ENCODE measurements at regions not wholly inside any gene's neighbourhood (a gene's known extent, or its start where the extent isn't known, plus 50 kb on each side); places are given as distances from the start of the nearest gene placed in this dataset.

DNA sequence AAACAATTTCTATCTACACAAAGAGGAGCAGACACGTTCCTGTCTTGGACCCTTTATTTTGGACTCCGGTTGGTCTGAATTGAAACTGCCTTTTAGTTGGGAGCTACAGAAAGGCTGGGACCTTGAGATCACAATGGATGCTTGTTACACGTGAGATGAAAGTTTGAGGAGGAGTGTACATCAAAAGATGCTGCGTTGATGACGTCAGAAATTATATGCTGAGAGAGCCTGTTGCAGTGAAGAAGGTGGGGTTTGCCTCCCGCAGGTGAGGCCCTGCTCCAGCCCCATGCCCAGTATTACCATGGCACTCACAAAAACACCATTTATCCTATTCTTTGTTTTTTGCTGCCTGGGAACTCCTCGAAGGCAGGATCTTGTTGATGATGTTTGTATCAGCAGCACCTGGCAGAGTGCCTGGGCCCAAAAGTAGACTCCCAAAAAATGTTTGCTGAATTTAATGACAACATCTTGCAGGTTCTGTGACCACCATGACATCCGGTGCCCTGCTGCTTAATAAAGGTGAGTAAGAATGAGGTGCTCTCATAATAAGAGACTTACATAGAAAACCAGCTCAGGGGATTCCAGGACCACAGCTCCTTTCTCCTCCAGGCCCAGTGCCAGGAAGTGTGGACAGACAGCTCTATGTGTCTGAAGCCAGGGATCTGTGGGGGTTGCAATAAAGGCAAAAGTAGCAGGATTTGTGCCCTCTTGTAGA, 136.1 kb upstream of the UBE2E1 start:
- H3K36me3 ChIP-seq (ENCODE audit: insufficient read depth, low read length) = no peaks in the 10 kb centered on the region
- H3K9me3 ChIP-seq (ENCODE audit: insufficient read depth, low read depth, low read length) = no peaks in the 10 kb centered on the region
- no peak overlapping the region for H3K9ac ChIP-seq (ENCODE audit: low read length)
- DNase-seq (ENCODE audit: low read depth) (no peak), FAIRE-seq (no peak)
- H4K20me1 ChIP-seq (ENCODE audit: insufficient read depth, low read length) = no peaks in the 10 kb centered on the region
- no peak overlapping the region for H3K4me3 ChIP-seq (ENCODE audit: insufficient read depth, low read depth, low read length)
- no peak overlapping the region for H3K27ac ChIP-seq (ENCODE audit: low read depth, low read length)
- Mint-ChIP-seq H3K4me1 (ENCODE audit: low read depth, unreplicated experiment) (peaks cover 18% of the 10 kb centered on the region), H3K9me3 (ENCODE audit: unreplicated experiment) (no peaks in the 10 kb centered on the region), H3K27ac (ENCODE audit: unreplicated experiment) (no peak overlapping the region), H3K4me3 (ENCODE audit: unreplicated experiment) (no peak overlapping the region), H3K36me3 (ENCODE audit: low read depth, unreplicated experiment) (no peaks in the 10 kb centered on the region), H3K27me3 (ENCODE audit: low read depth, unreplicated experiment) (peaks cover 2% of the 10 kb centered on the region)
- peak overlapping the region; percentile 1 for H3K4me2 ChIP-seq (ENCODE audit: low read length)
- no peak overlapping the region for H2AFZ ChIP-seq (ENCODE audit: low read depth, low read length)
- TF ChIP-seq, protein P1, sequence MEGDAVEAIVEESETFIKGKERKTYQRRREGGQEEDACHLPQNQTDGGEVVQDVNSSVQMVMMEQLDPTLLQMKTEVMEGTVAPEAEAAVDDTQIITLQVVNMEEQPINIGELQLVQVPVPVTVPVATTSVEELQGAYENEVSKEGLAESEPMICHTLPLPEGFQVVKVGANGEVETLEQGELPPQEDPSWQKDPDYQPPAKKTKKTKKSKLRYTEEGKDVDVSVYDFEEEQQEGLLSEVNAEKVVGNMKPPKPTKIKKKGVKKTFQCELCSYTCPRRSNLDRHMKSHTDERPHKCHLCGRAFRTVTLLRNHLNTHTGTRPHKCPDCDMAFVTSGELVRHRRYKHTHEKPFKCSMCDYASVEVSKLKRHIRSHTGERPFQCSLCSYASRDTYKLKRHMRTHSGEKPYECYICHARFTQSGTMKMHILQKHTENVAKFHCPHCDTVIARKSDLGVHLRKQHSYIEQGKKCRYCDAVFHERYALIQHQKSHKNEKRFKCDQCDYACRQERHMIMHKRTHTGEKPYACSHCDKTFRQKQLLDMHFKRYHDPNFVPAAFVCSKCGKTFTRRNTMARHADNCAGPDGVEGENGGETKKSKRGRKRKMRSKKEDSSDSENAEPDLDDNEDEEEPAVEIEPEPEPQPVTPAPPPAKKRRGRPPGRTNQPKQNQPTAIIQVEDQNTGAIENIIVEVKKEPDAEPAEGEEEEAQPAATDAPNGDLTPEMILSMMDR (IDR thresholded peaks at IDR 0.05; ENCODE audit: insufficient read depth, low read depth, low read length) = no peak
- TF ChIP-seq EZH2 (IDR thresholded peaks at IDR 0.05; ENCODE audit: insufficient read depth, low read length) = no peak
- H3K4me1 ChIP-seq (ENCODE audit: insufficient read depth, low read length) = peaks cover 25% of the 10 kb centered on the region
- H3K27me3 ChIP-seq (ENCODE audit: insufficient read depth, low read length) = no peaks in the 10 kb centered on the region
- no peaks in the 10 kb centered on the region for H3K79me2 ChIP-seq (ENCODE audit: insufficient read depth, low read length)

DNA sequence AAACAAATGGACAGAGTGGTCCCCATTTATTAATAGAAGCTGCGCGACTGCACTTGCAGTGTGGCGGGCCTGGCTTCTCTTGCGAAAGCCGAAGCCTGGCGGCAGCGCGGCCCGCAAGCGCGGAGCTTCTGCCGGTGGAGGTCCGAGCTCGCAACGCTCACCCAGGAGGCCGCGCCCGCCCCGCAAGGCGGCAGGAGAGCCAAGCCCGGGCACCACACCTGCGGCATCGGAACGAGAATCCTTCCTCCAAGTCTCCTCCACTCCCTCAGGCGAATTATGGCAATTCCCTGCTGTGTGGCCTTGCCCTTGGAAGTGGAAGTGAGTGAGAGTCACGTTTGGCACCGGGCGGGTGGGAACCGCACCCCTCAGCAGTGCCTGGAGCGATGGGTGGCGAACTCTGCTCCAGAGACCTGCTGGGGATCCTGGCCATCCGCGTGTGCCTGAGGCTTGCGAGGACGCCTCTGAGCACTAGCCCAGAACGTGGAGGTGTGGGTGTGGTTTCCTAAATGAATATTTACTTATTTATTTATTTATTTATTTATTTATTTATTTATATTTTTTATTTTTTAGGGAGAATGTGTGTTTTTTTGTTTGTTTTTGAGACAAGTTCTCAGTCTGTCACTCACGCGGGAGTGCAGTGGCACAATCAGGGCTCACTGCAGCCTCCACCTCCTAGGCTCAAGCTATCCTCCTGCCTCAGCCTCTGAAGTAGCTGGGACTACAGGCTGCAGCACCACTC, 133.7 kb upstream of the UBE2E1 start:
- TF ChIP-seq EZH2 (IDR thresholded peaks at IDR 0.05; ENCODE audit: insufficient read depth, low read length) = no peak
- TF ChIP-seq, protein P1 (IDR thresholded peaks at IDR 0.05; ENCODE audit: insufficient read depth, low read depth, low read length) = no peak
- Mint-ChIP-seq H3K27ac (ENCODE audit: unreplicated experiment) (no peak overlapping the region), H3K4me1 (ENCODE audit: low read depth, unreplicated experiment) (peaks cover 21% of the 10 kb centered on the region), H3K36me3 (ENCODE audit: low read depth, unreplicated experiment) (no peaks in the 10 kb centered on the region), H3K4me3 (ENCODE audit: unreplicated experiment) (no peak overlapping the region), H3K9me3 (ENCODE audit: unreplicated experiment) (no peaks in the 10 kb centered on the region), H3K27me3 (ENCODE audit: low read depth, unreplicated experiment) (peaks cover 2% of the 10 kb centered on the region)
- Histone ChIP-seq H3K79me2 (ENCODE audit: insufficient read depth, low read length) (no peaks in the 10 kb centered on the region), H3K4me2 (ENCODE audit: low read length) (peak overlapping the region; percentile 82), H2AFZ (ENCODE audit: low read depth, low read length) (peak overlapping the region; percentile 86), H3K36me3 (ENCODE audit: insufficient read depth, low read length) (no peaks in the 10 kb centered on the region), H3K27me3 (ENCODE audit: insufficient read depth, low read length) (no peaks in the 10 kb centered on the region), H3K27ac (ENCODE audit: low read depth, low read length) (no peak overlapping the region), H3K9ac (ENCODE audit: low read length) (no peak overlapping the region), H3K4me3 (ENCODE audit: insufficient read depth, low read depth, low read length) (peak overlapping the region; percentile 25), H3K9me3 (ENCODE audit: insufficient read depth, low read depth, low read length) (no peaks in the 10 kb centered on the region), H4K20me1 (ENCODE audit: insufficient read depth, low read length) (no peaks in the 10 kb centered on the region), H3K4me1 (ENCODE audit: insufficient read depth, low read length) (peaks cover 25% of the 10 kb centered on the region)
- DNase-seq (ENCODE audit: low read depth) (no peak), FAIRE-seq (no peak)

DNA sequence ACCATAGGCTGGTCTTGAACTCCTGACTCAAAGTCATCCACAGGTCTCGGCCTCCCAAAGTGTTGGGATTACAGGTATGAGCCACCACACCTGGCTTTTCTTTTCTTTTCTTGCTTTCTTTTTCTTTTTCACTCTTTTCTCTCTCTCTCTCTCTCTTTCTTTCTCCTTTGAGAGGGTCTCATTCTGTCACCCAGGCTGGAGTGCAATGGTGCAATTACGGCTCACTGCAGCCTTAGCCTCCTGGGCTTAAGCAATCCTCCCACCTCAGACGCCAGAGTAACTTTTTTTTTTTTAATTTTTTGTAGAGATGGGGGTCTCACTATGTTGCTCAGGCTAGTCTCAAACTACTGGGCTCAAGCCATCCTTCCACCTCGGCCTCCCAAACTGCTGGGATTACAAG, 133.1 kb upstream of the UBE2E1 start:
- Mint-ChIP-seq H3K27ac (ENCODE audit: unreplicated experiment) (no peak overlapping the region), H3K36me3 (ENCODE audit: low read depth, unreplicated experiment) (no peaks in the 10 kb centered on the region), H3K4me3 (ENCODE audit: unreplicated experiment) (no peak overlapping the region), H3K4me1 (ENCODE audit: low read depth, unreplicated experiment) (peaks cover 21% of the 10 kb centered on the region), H3K9me3 (ENCODE audit: unreplicated experiment) (no peaks in the 10 kb centered on the region), H3K27me3 (ENCODE audit: low read depth, unreplicated experiment) (peaks cover 2% of the 10 kb centered on the region)
- TF ChIP-seq, protein P1 (IDR thresholded peaks at IDR 0.05; ENCODE audit: insufficient read depth, low read depth, low read length) = no peak
- no peak for TF ChIP-seq EZH2 (IDR thresholded peaks at IDR 0.05; ENCODE audit: insufficient read depth, low read length)
- FAIRE-seq (no peak), DNase-seq (ENCODE audit: low read depth) (no peak)
- no peaks in the 10 kb centered on the region for H3K79me2 ChIP-seq (ENCODE audit: insufficient read depth, low read length)
- H3K9ac ChIP-seq (ENCODE audit: low read length) = no peak overlapping the region
- no peaks in the 10 kb centered on the region for H3K9me3 ChIP-seq (ENCODE audit: insufficient read depth, low read depth, low read length)
- no peaks in the 10 kb centered on the region for H3K27me3 ChIP-seq (ENCODE audit: insufficient read depth, low read length)
- no peak overlapping the region for H3K4me3 ChIP-seq (ENCODE audit: insufficient read depth, low read depth, low read length)
- no peaks in the 10 kb centered on the region for H3K36me3 ChIP-seq (ENCODE audit: insufficient read depth, low read length)
- no peak overlapping the region for H3K27ac ChIP-seq (ENCODE audit: low read depth, low read length)
- H3K4me2 ChIP-seq (ENCODE audit: low read length) = no peak overlapping the region
- no peaks in the 10 kb centered on the region for H4K20me1 ChIP-seq (ENCODE audit: insufficient read depth, low read length)
- peaks cover 21% of the 10 kb centered on the region for H3K4me1 ChIP-seq (ENCODE audit: insufficient read depth, low read length)
- H2AFZ ChIP-seq (ENCODE audit: low read depth, low read length) = no peak overlapping the region
